ENCODE measurements at regions not wholly inside any gene's neighbourhood (a gene's known extent, or its start where the extent isn't known, plus 50 kb on each side); places are given as distances from the start of the nearest gene placed in this dataset.

- no peak for TF ChIP-seq EP300 (IDR thresholded peaks at IDR 0.05)
- no peak for TF ChIP-seq CTCF (IDR thresholded peaks at IDR 0.05)
Measured at GRCh38 chr5:4019841-4020240, 424.2 kb downstream of the IRX1 start.
